Panc1 (cell line): ENCODE measurements at regions not wholly inside any gene's neighbourhood (a gene's known extent, or its start where the extent isn't known, plus 50 kb on each side); places are given as distances from the start of the nearest gene placed in this dataset.

Experiments used
- ATAC-seq: fragments of 200-7000 bp; cut with Tn5 transposase; 2 replicates; pipeline ENCODE4 v1.9.1; 2020; ENCODE audit warnings: mild to moderate bottlenecking, moderate library complexity
- BruUV-seq: library from RNA; stranded (reverse); fragments of 400-500 nt; replicated peaks from 2 replicates; lab custom pipeline; 2021; lab: Mats Ljungman, UMichigan
- CTCF ChIA-PET: fragments of 300-600 bp; sonication (Branson Sonifier 250); formaldehyde crosslinking; loops from one replicate; lab custom pipeline; 2022; ENCODE audit warnings: antibody characterized with exemption; lab: Charles Lee
- POLR2A ChIA-PET: fragments of 300-600 bp; sonication (Branson Sonifier 250); formaldehyde crosslinking; loops from one replicate; lab custom pipeline; 2022; ENCODE audit warnings: antibody characterized with exemption; lab: Charles Lee
- DNase-seq: peaks from one replicate; pipeline ENCODE4 v3.0.0-alpha.2; 2010; ENCODE audit warnings: low read depth, low spot score
- H3K27ac ChIP-seq: 2 replicates; pipeline ENCODE4 v1.5.1; 2011; ENCODE audit warnings: mild to moderate bottlenecking, low read length, inconsistent platforms
- H3K27me3 ChIP-seq: fragments of 200-500 bp; sonication (Bioruptor generic); 2 replicates; pipeline ENCODE4 v1.6.0; 2014; ENCODE audit warnings: low read length, inconsistent platforms; ENCODE audit not compliant: control insufficient read depth, insufficient read depth
- H3K36me3 ChIP-seq: fragments of 200-500 bp; sonication (Bioruptor generic); 2 replicates; pipeline ENCODE4 v1.5.1; 2014; ENCODE audit warnings: inconsistent platforms, mild to moderate bottlenecking, low read length, moderate library complexity; ENCODE audit not compliant: control insufficient read depth, insufficient read depth
- H3K4me1 ChIP-seq: 2 replicates; pipeline ENCODE4 v1.5.1; 2011; ENCODE audit warnings: inconsistent platforms, mild to moderate bottlenecking, low read length, moderate library complexity; ENCODE audit not compliant: control insufficient read depth, insufficient read depth
- H3K4me3 ChIP-seq, 2 experiments: 2 replicates each; pipeline ENCODE4 v1.5.1; 2011 to 2012; ENCODE audit warnings: low read depth in 2 of 2, low read length in 2 of 2, mild to moderate bottlenecking in 2 of 2, inconsistent platforms in 1 of 2, moderate library complexity in 1 of 2
- H3K9me3 ChIP-seq: fragments of 200-500 bp; sonication (Bioruptor generic); 2 replicates; pipeline ENCODE4 v1.5.1; 2014; ENCODE audit warnings: low read depth, mild to moderate bottlenecking, inconsistent platforms, low read length, moderate library complexity; ENCODE audit not compliant: control insufficient read depth, insufficient read depth
- CTCF ChIP-seq: fragments of 450-650 bp; IDR thresholded peaks from 2 replicates; pipeline ENCODE4 v1.5.1; 2017; ENCODE audit warnings: mild to moderate bottlenecking
- POLR2AphosphoS5 ChIP-seq: IDR thresholded peaks from 2 replicates; pipeline ENCODE4 v1.6.1; 2012; ENCODE audit warnings: mild to moderate bottlenecking, low read depth, low read length, moderate library complexity
- REST ChIP-seq, 2 experiments: IDR thresholded peaks; 2 replicates each; pipeline ENCODE4 v1.6.1; 2011 to 2012; ENCODE audit warnings: low read depth in 2 of 2, control low read depth in 1 of 2, low read length in 1 of 2, mild to moderate bottlenecking in 1 of 2, moderate library complexity in 1 of 2; ENCODE audit not compliant: insufficient read depth in 1 of 2
- SIN3A ChIP-seq: IDR thresholded peaks from 2 replicates; pipeline ENCODE4 v1.6.1; 2012; ENCODE audit warnings: low read depth, mild to moderate bottlenecking, low read length, moderate library complexity, borderline replicate concordance; ENCODE audit not compliant: insufficient read depth
- TCF7L2 ChIP-seq: IDR thresholded peaks from 2 replicates; pipeline ENCODE4 v1.6.1; 2011; ENCODE audit warnings: mild to moderate bottlenecking, low read depth, low read length, inconsistent platforms
- in situ Hi-C: cut with HindIII; loops from 2 replicates; pipeline ENCODE4 v1.10.0; 2016; ENCODE audit warnings: low sequenced_read_pairs, low pct_unique_long_range_greater_than_20kb
- intact Hi-C: fragments of 100-400 bp; cut with micrococcal nuclease; formaldehyde crosslinking; loops from one replicate; pipeline ENCODE4 v1.10.0; 2022; ENCODE audit not compliant: unreplicated experiment

- Histone ChIP-seq H3K36me3 (no peaks in the 10 kb centered on the region), H3K9me3 (no peaks in the 10 kb centered on the region), H3K4me3 (no peak overlapping the region), H3K4me1 (no peaks in the 10 kb centered on the region), H3K27ac (no peak overlapping the region), H3K27me3 (no peaks in the 10 kb centered on the region)
- ATAC-seq (no peak), DNase-seq (no peak)
- BruUV-seq, result no TSS peak
- ChIA-PET POLR2A (no interaction called here), CTCF (no interaction called here)
- TF ChIP-seq SIN3A (no peak), TCF7L2 (no peak), POLR2AphosphoS5 (no peak), REST (IDR thresholded peaks at IDR 0.05; ENCODE audit: insufficient read depth in 1 of 2, low read depth in 2 of 2, low read length in 1 of 2) (no peak), CTCF (no peak)
- intact Hi-C loops, result no loop called here
- in situ Hi-C loops, result no loop called here
Measured at GRCh38 chr21:17189963-17190362, 322.9 kb upstream of the CXADR start.

- Histone ChIP-seq H3K27ac (no peak overlapping the region), H3K9me3 (no peaks in the 10 kb centered on the region), H3K27me3 (no peaks in the 10 kb centered on the region), H3K36me3 (no peaks in the 10 kb centered on the region), H3K4me3 (no peak overlapping the region), H3K4me1 (no peaks in the 10 kb centered on the region)
- BruUV-seq, result no TSS peak
- no peak for DNase-seq
- TF ChIP-seq TCF7L2 (no peak), POLR2AphosphoS5 (no peak), CTCF (no peak), REST (IDR thresholded peaks at IDR 0.05; ENCODE audit: insufficient read depth in 1 of 2, low read depth in 2 of 2, low read length in 1 of 2) (no peak), SIN3A (no peak)
- in situ Hi-C loops (no loop called here), intact Hi-C loops (no loop called here)
- POLR2A ChIA-PET, result no interaction called here
- CTCF ChIA-PET, result no interaction called here
- ATAC-seq, result no peak
Measured at GRCh38 chr21:17191346-17191993, 321.4 kb upstream of the CXADR start.
